Nephron (organoid): ENCODE measurements at regions not wholly inside any gene's neighbourhood (a gene's known extent, or its start where the extent isn't known, plus 50 kb on each side); places are given as distances from the start of the nearest gene placed in this dataset.

Source experiments
- H3K27ac Mint-ChIP-seq, 3 experiments: 2 replicates each; pipeline ENCODE4 v1.8.0; 2020; ENCODE audit warnings: mixed read lengths in 3 of 3, mild to moderate bottlenecking in 2 of 3, moderate library complexity in 1 of 3
- H3K27me3 Mint-ChIP-seq: 2 replicates; pipeline ENCODE4 v1.8.0; 2021; ENCODE audit warnings: low read depth, mild to moderate bottlenecking, moderate library complexity, mixed read lengths
- H3K36me3 Mint-ChIP-seq: 2 replicates; pipeline ENCODE4 v1.8.0; 2020; ENCODE audit warnings: low read depth, mixed read lengths
- H3K4me1 Mint-ChIP-seq: 2 replicates; pipeline ENCODE4 v1.8.0; 2020; ENCODE audit warnings: mixed read lengths
- H3K4me3 Mint-ChIP-seq, 3 experiments: 2 replicates each; pipeline ENCODE4 v1.8.0; 2020; ENCODE audit warnings: mild to moderate bottlenecking in 3 of 3, mixed read lengths in 3 of 3, moderate library complexity in 2 of 3
- H3K9me3 Mint-ChIP-seq: 2 replicates; pipeline ENCODE4 v1.8.0; 2020; ENCODE audit warnings: mixed read lengths
- CTCF ChIP-seq, 3 experiments: fragments of 200-600 bp; sonication (generic); IDR thresholded peaks; one replicate each; pipeline ENCODE4 v1.5.0; 2021; ENCODE audit warnings: antibody characterized with exemption in 3 of 3; ENCODE audit not compliant: unreplicated experiment in 3 of 3

DNA sequence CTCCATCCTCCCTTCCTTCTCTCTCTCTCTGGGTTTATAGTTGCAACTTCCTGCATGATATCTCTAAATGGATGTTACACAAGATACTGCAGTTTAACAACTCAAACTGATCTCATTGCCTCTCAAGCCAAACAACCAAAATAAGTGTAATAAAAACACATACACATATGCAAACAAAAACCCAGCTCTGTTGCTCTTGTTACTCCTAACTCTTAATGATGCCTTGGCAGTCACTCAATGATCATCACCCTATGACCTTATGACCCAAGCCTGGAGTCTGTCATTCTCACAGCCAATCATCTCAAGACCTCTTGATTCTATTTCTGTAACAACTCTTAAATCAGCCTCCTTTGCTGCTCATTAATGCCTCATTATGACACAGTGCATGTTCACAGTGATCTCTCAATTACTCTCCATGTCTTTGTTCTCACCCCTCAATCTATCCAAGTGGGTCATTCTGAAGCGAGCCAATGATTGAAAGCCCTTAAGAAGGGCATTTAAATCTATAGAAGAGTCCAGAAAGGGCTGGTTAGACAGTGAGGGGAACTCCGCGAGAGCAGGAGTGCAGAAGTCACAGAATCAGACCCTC, 210.9 kb downstream of the INHBA start:
- peaks cover 5% of the 10 kb centered on the region for H3K4me1 Mint-ChIP-seq
- H3K4me3 Mint-ChIP-seq: no peak overlapping the region
- no peak for TF ChIP-seq CTCF (IDR thresholded peaks at IDR 0.05; ENCODE audit: unreplicated experiment in 3 of 3)
- no peak overlapping the region for H3K27ac Mint-ChIP-seq
- no peaks in the 10 kb centered on the region for H3K36me3 Mint-ChIP-seq
- H3K27me3 Mint-ChIP-seq: no peaks in the 10 kb centered on the region
- H3K9me3 Mint-ChIP-seq: no peaks in the 10 kb centered on the region

DNA sequence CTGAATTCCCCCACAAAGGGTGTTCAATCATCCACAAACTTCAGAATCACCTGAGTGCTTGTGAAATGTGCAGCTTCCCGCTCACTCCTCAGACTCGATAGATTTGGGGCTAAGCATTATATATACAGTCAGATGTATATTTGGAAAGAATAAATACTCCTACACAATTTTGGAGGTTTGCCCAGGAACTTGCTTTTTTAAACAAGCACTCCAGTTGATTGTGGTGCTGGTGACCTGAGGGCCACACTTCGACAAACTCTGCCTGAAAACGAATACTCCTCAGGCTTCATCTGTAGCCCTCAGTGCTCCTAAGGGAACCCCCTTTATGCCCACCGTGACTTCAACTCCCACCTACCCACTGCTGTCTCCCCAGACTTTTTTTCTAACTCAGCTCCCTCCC, 211.6 kb downstream of the INHBA start:
- H3K27ac Mint-ChIP-seq: no peak overlapping the region
- H3K9me3 Mint-ChIP-seq: no peaks in the 10 kb centered on the region
- TF ChIP-seq CTCF (IDR thresholded peaks at IDR 0.05; ENCODE audit: unreplicated experiment in 3 of 3): no peak
- no peak overlapping the region for H3K4me3 Mint-ChIP-seq
- H3K36me3 Mint-ChIP-seq: no peaks in the 10 kb centered on the region
- peaks cover 5% of the 10 kb centered on the region for H3K4me1 Mint-ChIP-seq
- H3K27me3 Mint-ChIP-seq: no peaks in the 10 kb centered on the region

GRCh38 chr7:41489885-41490284, 213.0 kb downstream of the INHBA start:
- TF ChIP-seq CTCF (IDR thresholded peaks at IDR 0.05; ENCODE audit: unreplicated experiment in 3 of 3): no peak
- Mint-ChIP-seq H3K4me3 (no peak overlapping the region), H3K27me3 (no peaks in the 10 kb centered on the region), H3K36me3 (no peaks in the 10 kb centered on the region), H3K4me1 (peaks cover 5% of the 10 kb centered on the region), H3K27ac (no peak overlapping the region), H3K9me3 (no peaks in the 10 kb centered on the region)

GRCh38 chr7:41487229-41487940, 215.5 kb downstream of the INHBA start:
- TF ChIP-seq CTCF (IDR thresholded peaks at IDR 0.05; ENCODE audit: unreplicated experiment in 3 of 3): no peak
- Mint-ChIP-seq H3K27ac (peak overlapping the region in 2 of 3 experiments; percentile 22 to 34), H3K4me3 (no peak overlapping the region), H3K4me1 (peaks cover 5% of the 10 kb centered on the region), H3K27me3 (no peaks in the 10 kb centered on the region), H3K36me3 (no peaks in the 10 kb centered on the region), H3K9me3 (peaks cover 12% of the 10 kb centered on the region)

- H3K9me3 Mint-ChIP-seq: peaks cover 40% of the 10 kb centered on the region
- H3K4me1 Mint-ChIP-seq: no peaks in the 10 kb centered on the region
- no peak overlapping the region for H3K27ac Mint-ChIP-seq
- H3K27me3 Mint-ChIP-seq: no peaks in the 10 kb centered on the region
- H3K4me3 Mint-ChIP-seq: no peak overlapping the region
- H3K36me3 Mint-ChIP-seq: no peaks in the 10 kb centered on the region
- TF ChIP-seq CTCF (IDR thresholded peaks at IDR 0.05; ENCODE audit: unreplicated experiment in 3 of 3): no peak
These were observed 221.5 kb downstream of the INHBA start for GRCh38 chr7:41481353-41481752.

DNA sequence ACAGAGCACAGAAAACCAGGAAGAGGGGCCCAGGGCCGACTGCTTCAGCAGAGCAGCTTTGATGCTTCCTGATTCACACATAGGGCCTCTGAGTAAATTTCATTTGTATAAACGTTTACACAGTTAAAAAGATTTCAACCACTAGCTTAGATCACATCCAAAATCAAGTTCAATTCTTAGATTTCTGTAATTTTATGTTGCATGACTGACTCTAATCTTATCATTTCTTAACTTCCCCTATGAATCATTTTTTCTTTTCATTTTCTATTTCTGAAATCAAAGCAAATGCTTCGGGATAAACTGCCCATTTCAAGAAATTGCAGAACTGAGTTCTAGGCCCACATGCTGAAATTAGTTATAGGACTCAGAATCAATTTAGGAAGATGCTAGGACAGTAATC, 224.7 kb downstream of the INHBA start:
- TF ChIP-seq CTCF (IDR thresholded peaks at IDR 0.05; ENCODE audit: unreplicated experiment in 3 of 3): no peak
- Mint-ChIP-seq H3K4me3 (no peak overlapping the region), H3K36me3 (no peaks in the 10 kb centered on the region), H3K27me3 (no peaks in the 10 kb centered on the region), H3K4me1 (peaks cover 9% of the 10 kb centered on the region), H3K9me3 (peaks cover 33% of the 10 kb centered on the region), H3K27ac (no peak overlapping the region)
